Adrenal gland (tissue), 9 donors: ENCODE measurements at regions not wholly inside any gene's neighbourhood (a gene's known extent, or its start where the extent isn't known, plus 50 kb on each side); places are given as distances from the start of the nearest gene placed in this dataset.

Experiments used
- DNase-seq, 7 donors: peaks; one replicate each; pipeline ENCODE4 v3.0.0-alpha.2; 2019 to 2020
- H3K27ac ChIP-seq, 5 donors: fragments of 200-600 bp; sonication (generic) in 4 of 5; 1 replicate in 3 of 5; 2 replicates in 2 of 5; pipeline versions ENCODE4 v1.5.1 to v1.8.0; 2016 to 2020; ENCODE audit warnings: mild to moderate bottlenecking in 1 of 5
- H3K27me3 ChIP-seq: fragments of 200-600 bp; 2 replicates; pipeline ENCODE4 v1.8.0; 2021
- H3K36me3 ChIP-seq, 2 donors: fragments of 200-600 bp; replicated peaks in 1 of 2; 1 replicate in 1 of 2; 2 replicates in 1 of 2; pipeline versions ENCODE4 v1.5.1 to v1.8.0; 2018 to 2022
- H3K4me1 ChIP-seq, 2 donors: fragments of 200-600 bp; replicated peaks in 1 of 2; 1 replicate in 1 of 2; 2 replicates in 1 of 2; pipeline versions ENCODE4 v1.5.1 to v1.8.0; 2018 to 2021
- H3K4me3 ChIP-seq, 4 donors: fragments of 200-600 bp; sonication (generic) in 3 of 4; one replicate each; pipeline ENCODE4 v1.5.1; 2016 to 2018
- H3K9me3 ChIP-seq, 3 donors: fragments of 200-600 bp; sonication (generic) in 1 of 3; replicated peaks in 1 of 3; 1 replicate in 2 of 3; 2 replicates in 1 of 3; pipeline versions ENCODE4 v1.5.1 to v1.8.0; 2016 to 2021
- POLR2A ChIP-seq, 2 donors: fragments of 450-650 bp; IDR thresholded peaks; one replicate each; pipeline ENCODE4 v1.6.1; 2017; ENCODE audit warnings: antibody characterized with exemption in 2 of 2, mild to moderate bottlenecking in 2 of 2, moderate library complexity in 1 of 2
- WGBS, 4 donors: extraction: QIAGEN DNeasy Blood & Tissue Kit in 2 of 4; methylation state at CpG; one replicate each; pipeline versions ENCODE4 v1.1.5 to v1.1.7; 2013 to 2017; 5-methylcytosine and 5-hydroxymethylcytosine counted together
- intact Hi-C, 2 donors: fragments of 100-400 bp; cut with DNase I; formaldehyde crosslinking; loops; one replicate each; pipeline versions ENCODE4 v1.14.1 to v1.15.0; 2022 to 2023
- TF ChIP-seq, protein P1 (sequence below), 6 experiments: fragments of 450-650 bp in 4 of 6; fragments of 200-600 bp in 2 of 6; sonication (generic) in 1 of 6; IDR thresholded peaks; 1 replicate in 5 of 6; 2 replicates in 1 of 6; pipeline versions ENCODE4 v1.5.1 to v1.8.0; 2016 to 2021; ENCODE audit warnings: antibody characterized with exemption in 6 of 6, mild to moderate bottlenecking in 2 of 6, moderate library complexity in 1 of 6
- donor health status: healthy with polysubstance abuse.
- donor health status: Bipolar disorder and iron deficiency.
- donor health status: DM: yes; HTN: yes; CAD: no.
- donor health status: DM: no; HTN: no; CAD: no.
- donor health status: DM: no; HTN: no; CAD: no.

DNA sequence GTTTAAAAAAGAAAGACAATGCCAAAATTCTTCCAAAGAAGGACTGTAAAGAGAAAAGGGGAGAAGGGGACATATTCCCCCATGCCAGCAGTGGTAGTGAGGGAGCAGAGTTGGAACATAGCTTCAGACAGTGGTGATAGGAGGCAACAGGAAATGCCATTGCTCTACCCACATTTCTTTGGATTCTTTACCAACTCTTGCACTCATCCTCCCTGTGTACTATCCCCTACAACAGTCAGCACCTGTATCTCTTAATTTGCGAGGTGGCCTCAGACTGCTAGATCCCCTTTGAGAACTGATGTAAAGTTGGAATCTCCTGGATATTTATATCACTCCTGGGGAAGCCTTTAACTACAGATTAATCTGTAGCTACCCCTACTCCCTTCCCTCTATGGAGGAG lies 320.6 kb upstream of the PTGER4 start:
- intact Hi-C loops, result no loop called here
- Histone ChIP-seq H3K27me3 (no peaks in the 10 kb centered on the region), H3K4me1 (no peaks in the 10 kb centered on the region), H3K36me3 (no peaks in the 10 kb centered on the region), H3K9me3 (no peaks in the 10 kb centered on the region), H3K27ac (no peak overlapping the region), H3K4me3 (no peak overlapping the region)
- 71 to 100% (median 85%) methylated on average over 1 of the region's 1 CpG for WGBS, 4 donors
- TF ChIP-seq, protein P1, sequence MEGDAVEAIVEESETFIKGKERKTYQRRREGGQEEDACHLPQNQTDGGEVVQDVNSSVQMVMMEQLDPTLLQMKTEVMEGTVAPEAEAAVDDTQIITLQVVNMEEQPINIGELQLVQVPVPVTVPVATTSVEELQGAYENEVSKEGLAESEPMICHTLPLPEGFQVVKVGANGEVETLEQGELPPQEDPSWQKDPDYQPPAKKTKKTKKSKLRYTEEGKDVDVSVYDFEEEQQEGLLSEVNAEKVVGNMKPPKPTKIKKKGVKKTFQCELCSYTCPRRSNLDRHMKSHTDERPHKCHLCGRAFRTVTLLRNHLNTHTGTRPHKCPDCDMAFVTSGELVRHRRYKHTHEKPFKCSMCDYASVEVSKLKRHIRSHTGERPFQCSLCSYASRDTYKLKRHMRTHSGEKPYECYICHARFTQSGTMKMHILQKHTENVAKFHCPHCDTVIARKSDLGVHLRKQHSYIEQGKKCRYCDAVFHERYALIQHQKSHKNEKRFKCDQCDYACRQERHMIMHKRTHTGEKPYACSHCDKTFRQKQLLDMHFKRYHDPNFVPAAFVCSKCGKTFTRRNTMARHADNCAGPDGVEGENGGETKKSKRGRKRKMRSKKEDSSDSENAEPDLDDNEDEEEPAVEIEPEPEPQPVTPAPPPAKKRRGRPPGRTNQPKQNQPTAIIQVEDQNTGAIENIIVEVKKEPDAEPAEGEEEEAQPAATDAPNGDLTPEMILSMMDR (IDR thresholded peaks at IDR 0.05), result no peak
- DNase-seq, result no peak

DNA sequence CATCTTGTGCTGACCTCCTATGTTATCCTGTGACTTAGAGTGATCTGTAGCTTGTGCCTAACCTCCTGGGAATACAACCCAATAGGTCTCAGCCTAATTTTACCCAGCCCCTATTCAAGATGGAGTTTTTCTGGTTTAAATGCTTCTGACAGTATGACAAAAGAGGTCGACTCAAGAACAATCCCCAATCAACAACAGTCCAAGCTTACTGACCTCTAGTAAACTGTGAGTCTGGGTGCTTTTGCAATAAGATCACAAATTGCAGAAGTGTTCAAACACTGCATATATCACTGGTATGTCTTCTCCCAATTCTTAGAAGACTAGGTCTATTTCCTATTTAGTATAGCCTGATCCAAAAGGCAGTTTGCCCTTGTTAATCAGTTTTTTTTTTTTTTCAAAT lies 323.5 kb upstream of the PTGER4 start:
- H3K27me3 ChIP-seq, result no peaks in the 10 kb centered on the region
- TF ChIP-seq POLR2A (IDR thresholded peaks at IDR 0.05), result no peak
- TF ChIP-seq, protein P1 (IDR thresholded peaks at IDR 0.05), result no peak
- H3K4me3 ChIP-seq, result no peak overlapping the region
- H3K27ac ChIP-seq, result peak overlapping the region in 1 of 5 donors; percentile 15
- no peaks in the 10 kb centered on the region for H3K4me1 ChIP-seq
- intact Hi-C loops, result no loop called here
- 31 to 60% (median 52%) methylated on average over 1 of the region's 1 CpG for WGBS, 4 donors
- DNase-seq, result no peak
- no peaks in the 10 kb centered on the region for H3K9me3 ChIP-seq
- no peaks in the 10 kb centered on the region for H3K36me3 ChIP-seq

DNA sequence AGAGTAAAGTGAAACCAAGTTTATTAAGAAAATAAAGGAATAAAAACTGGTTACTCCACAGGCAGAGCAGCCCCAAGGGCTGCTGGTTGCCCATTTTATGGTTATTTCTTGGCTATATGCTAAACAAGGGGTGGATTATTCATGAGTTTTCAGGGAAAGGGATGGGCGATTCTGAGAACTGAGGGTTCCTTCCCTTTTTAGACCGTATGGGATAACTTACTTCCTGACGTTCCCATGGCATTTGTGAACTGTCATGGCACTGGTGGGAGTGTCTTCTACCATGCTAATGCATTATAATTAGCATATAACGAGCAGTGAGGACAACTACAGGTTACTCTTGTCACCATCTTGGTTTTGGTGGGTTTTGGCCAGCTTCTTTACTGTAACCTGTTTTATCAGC lies 323.9 kb upstream of the PTGER4 start:
- WGBS, 4 donors, result 50 to 63% (median 56%) methylated on average over 4 of the region's 4 CpGs
- TF ChIP-seq, protein P1 (IDR thresholded peaks at IDR 0.05), result no peak
- TF ChIP-seq POLR2A (IDR thresholded peaks at IDR 0.05), result no peak
- H3K4me3 ChIP-seq, result no peak overlapping the region
- DNase-seq, result no peak
- H3K27me3 ChIP-seq, result no peaks in the 10 kb centered on the region
- no peaks in the 10 kb centered on the region for H3K4me1 ChIP-seq
- H3K27ac ChIP-seq, result peak overlapping the region in 1 of 5 donors; percentile 15
- H3K9me3 ChIP-seq, result no peaks in the 10 kb centered on the region
- intact Hi-C loops, result no loop called here
- H3K36me3 ChIP-seq, result no peaks in the 10 kb centered on the region

DNA sequence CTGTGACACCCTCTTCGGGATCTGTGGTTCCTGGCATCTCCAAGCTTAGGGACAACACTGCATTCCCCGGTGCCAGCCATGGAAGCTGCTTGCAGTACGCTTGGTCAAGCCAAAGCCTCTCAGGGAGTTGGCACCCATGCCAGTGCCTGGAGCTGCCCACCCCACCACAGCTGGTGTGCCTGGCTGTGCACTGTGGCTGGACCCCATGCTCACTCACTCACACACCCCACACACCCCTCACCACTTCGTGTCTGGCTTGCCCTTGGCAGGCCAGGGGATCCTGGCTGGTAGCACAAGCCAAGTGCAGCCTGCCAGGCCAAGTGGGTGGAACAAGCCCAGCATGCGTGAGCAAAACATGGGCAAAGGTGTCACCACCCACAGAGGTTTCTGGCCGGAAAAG lies 324.5 kb upstream of the PTGER4 start:
- Histone ChIP-seq H3K4me3 (no peak overlapping the region), H3K36me3 (no peaks in the 10 kb centered on the region), H3K27ac (no peak overlapping the region), H3K9me3 (no peaks in the 10 kb centered on the region), H3K4me1 (no peaks in the 10 kb centered on the region), H3K27me3 (no peaks in the 10 kb centered on the region)
- intact Hi-C loops, result no loop called here
- 67 to 81% (median 75%) methylated on average over 6 of the region's 6 CpGs for WGBS, 4 donors
- TF ChIP-seq POLR2A (IDR thresholded peaks at IDR 0.05), result no peak
- TF ChIP-seq, protein P1 (IDR thresholded peaks at IDR 0.05), result no peak
- DNase-seq, result no peak
